ENCODE measurements at regions not wholly inside any gene's neighbourhood (a gene's known extent, or its start where the extent isn't known, plus 50 kb on each side); places are given as distances from the start of the nearest gene placed in this dataset.
"Not testable (repeated sequence)": the region's sequence is repeated elsewhere in the genome, so short reads cannot be mapped to it uniquely, and the experiment has no call there.

- DNase-seq, result peak; percentile 45
Observed at GRCh38 chr5:15383469-15383868, 116.5 kb upstream of the FBXL7 start.

GRCh38 chr5:15383021-15383420, 117.0 kb upstream of the FBXL7 start:
- no peak for DNase-seq

- DNase-seq, result no peak
Observed at GRCh38 chr5:15377573-15378340, 122.2 kb upstream of the FBXL7 start.

GRCh38 chr5:15376803-15377202, 123.2 kb upstream of the FBXL7 start:
- DNase-seq, result no peak

GRCh38 chr5:15376088-15376487, 123.9 kb upstream of the FBXL7 start:
- no peak for DNase-seq

- no peak for DNase-seq
Observed at GRCh38 chr5:15375559-15375958, 124.4 kb upstream of the FBXL7 start.

GRCh38 chr5:15374886-15375285, 125.1 kb upstream of the FBXL7 start:
- DNase-seq, result no peak

GRCh38 chr5:15373151-15373550, 126.8 kb upstream of the FBXL7 start:
- DNase-seq, result no peak

- DNase-seq, result no peak
Observed at GRCh38 chr5:15371184-15371583, 128.8 kb upstream of the FBXL7 start.

- no peak for DNase-seq
Observed at GRCh38 chr5:15368835-15369234, 131.1 kb upstream of the FBXL7 start.

GRCh38 chr5:15367489-15367888, 132.5 kb upstream of the FBXL7 start:
- DNase-seq, result no peak

GRCh38 chr5:15366676-15367391, 133.1 kb upstream of the FBXL7 start:
- DNase-seq, result no peak

GRCh38 chr5:15365070-15365469, 134.9 kb upstream of the FBXL7 start:
- no peak for DNase-seq

GRCh38 chr5:15363601-15364000, 136.4 kb upstream of the FBXL7 start:
- DNase-seq, result no peak

GRCh38 chr5:15357092-15357453, 142.9 kb upstream of the FBXL7 start:
- not testable (repeated sequence) for DNase-seq

- not testable (repeated sequence) for DNase-seq
Observed at GRCh38 chr5:15356308-15357091, 143.5 kb upstream of the FBXL7 start.

- DNase-seq, result no peak
Observed at GRCh38 chr5:15354021-15354420, 146.0 kb upstream of the FBXL7 start.

- DNase-seq, result no peak
Observed at GRCh38 chr5:15353086-15353645, 146.8 kb upstream of the FBXL7 start.

GRCh38 chr5:15350614-15351013, 149.4 kb upstream of the FBXL7 start:
- DNase-seq, result no peak

GRCh38 chr5:15346738-15347137, 153.2 kb upstream of the FBXL7 start:
- DNase-seq, result no peak

- DNase-seq, result no peak
Observed at GRCh38 chr5:15344954-15345353, 155.0 kb upstream of the FBXL7 start.

- no peak for DNase-seq
Observed at GRCh38 chr5:15338546-15338945, 161.4 kb upstream of the FBXL7 start.

GRCh38 chr5:15334551-15335266, 165.3 kb upstream of the FBXL7 start:
- DNase-seq, result no peak
